ENCODE measurements at regions not wholly inside any gene's neighbourhood (a gene's known extent, or its start where the extent isn't known, plus 50 kb on each side); places are given as distances from the start of the nearest gene placed in this dataset.

- H3K27ac ChIP-seq (ENCODE audit: insufficient read depth, low read length) = no peak overlapping the region
- DNase-seq (ENCODE audit: low read depth in 2 of 2) = no peak
- H2AFZ ChIP-seq (ENCODE audit: low read length) = no peak overlapping the region
- H3K9me3 ChIP-seq (ENCODE audit: control insufficient read depth, insufficient read depth, low read depth, low read length) = no peaks in the 10 kb centered on the region
- TF ChIP-seq EZH2 (IDR thresholded peaks at IDR 0.05; ENCODE audit: low read length, missing control alignments) = no peak
- TF ChIP-seq, protein P1, sequence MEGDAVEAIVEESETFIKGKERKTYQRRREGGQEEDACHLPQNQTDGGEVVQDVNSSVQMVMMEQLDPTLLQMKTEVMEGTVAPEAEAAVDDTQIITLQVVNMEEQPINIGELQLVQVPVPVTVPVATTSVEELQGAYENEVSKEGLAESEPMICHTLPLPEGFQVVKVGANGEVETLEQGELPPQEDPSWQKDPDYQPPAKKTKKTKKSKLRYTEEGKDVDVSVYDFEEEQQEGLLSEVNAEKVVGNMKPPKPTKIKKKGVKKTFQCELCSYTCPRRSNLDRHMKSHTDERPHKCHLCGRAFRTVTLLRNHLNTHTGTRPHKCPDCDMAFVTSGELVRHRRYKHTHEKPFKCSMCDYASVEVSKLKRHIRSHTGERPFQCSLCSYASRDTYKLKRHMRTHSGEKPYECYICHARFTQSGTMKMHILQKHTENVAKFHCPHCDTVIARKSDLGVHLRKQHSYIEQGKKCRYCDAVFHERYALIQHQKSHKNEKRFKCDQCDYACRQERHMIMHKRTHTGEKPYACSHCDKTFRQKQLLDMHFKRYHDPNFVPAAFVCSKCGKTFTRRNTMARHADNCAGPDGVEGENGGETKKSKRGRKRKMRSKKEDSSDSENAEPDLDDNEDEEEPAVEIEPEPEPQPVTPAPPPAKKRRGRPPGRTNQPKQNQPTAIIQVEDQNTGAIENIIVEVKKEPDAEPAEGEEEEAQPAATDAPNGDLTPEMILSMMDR (conservative IDR thresholded peaks at IDR 0.05 in 1 of 2, IDR thresholded peaks at IDR 0.05 in 1 of 2; ENCODE audit: low read depth in 1 of 2, low read length in 2 of 2) = no peak
- no peaks in the 10 kb centered on the region for H3K79me2 ChIP-seq (ENCODE audit: control insufficient read depth, insufficient read depth, low read length)
- no peaks in the 10 kb centered on the region for H3K27me3 ChIP-seq (ENCODE audit: control insufficient read depth, insufficient read depth, low read length)
- no peaks in the 10 kb centered on the region for H3K4me1 ChIP-seq (ENCODE audit: control insufficient read depth, extremely low read depth, insufficient read depth, low read length)
- H4K20me1 ChIP-seq (ENCODE audit: control insufficient read depth, extremely low read depth, insufficient read depth, low read length) = no peaks in the 10 kb centered on the region
- H3K4me2 ChIP-seq (ENCODE audit: extremely low read depth, insufficient read depth, low read length) = no peak overlapping the region
- H3K9ac ChIP-seq (ENCODE audit: insufficient read depth, low read length) = no peak overlapping the region
- no peaks in the 10 kb centered on the region for H3K36me3 ChIP-seq (ENCODE audit: control insufficient read depth, insufficient read depth, low read length)
- H3K4me3 ChIP-seq (replicated peaks in 1 of 4; ENCODE audit: control extremely low read depth in 1 of 4, insufficient read depth in 1 of 4, low read depth in 3 of 4, low read length in 4 of 4) = no peak overlapping the region
These were observed 171.4 kb upstream of the SERPINE2 start for GRCh38 chr2:224210286-224211180.

DNA sequence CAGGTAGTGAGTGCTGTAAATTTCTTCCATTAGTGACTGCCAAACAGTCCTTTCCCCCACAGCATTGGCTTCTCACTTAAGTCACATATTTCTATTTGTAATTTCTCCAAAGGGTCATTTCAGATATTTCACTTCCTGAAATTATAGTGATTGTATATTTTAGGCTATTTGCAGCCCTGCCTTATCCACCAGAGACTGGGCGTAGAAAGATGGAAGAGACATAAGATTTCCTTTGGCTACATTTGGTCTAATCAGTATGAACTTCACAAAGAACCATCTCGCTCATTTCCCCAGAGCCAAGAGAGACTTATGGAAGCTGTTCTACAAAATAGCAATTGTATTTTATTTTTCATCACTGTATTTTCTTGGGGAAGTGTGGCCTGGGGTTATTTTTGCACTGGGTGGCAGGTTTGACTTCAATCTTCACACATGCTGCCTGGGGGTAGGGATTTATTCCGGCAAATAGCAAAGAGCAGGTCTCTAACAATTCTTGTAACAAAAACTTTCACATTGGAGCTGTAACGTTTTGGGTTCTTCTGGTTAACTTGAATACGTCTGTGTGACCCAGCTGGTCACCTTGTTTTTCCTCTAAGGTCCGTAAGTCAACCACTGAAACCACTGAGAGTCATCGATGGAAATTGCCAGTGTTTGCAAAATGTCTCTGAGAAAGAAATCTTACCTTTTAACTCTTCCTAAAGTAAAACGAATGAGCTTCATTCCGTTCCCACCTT lies 170.6 kb upstream of the SERPINE2 start:
- Histone ChIP-seq H3K4me3 (replicated peaks in 1 of 4; ENCODE audit: control extremely low read depth in 1 of 4, insufficient read depth in 1 of 4, low read depth in 3 of 4, low read length in 4 of 4) (no peak overlapping the region), H3K27ac (ENCODE audit: insufficient read depth, low read length) (no peak overlapping the region), H3K27me3 (ENCODE audit: control insufficient read depth, insufficient read depth, low read length) (no peaks in the 10 kb centered on the region), H2AFZ (ENCODE audit: low read length) (no peak overlapping the region), H4K20me1 (ENCODE audit: control insufficient read depth, extremely low read depth, insufficient read depth, low read length) (no peaks in the 10 kb centered on the region), H3K4me2 (ENCODE audit: extremely low read depth, insufficient read depth, low read length) (no peak overlapping the region), H3K36me3 (ENCODE audit: control insufficient read depth, insufficient read depth, low read length) (no peaks in the 10 kb centered on the region), H3K4me1 (ENCODE audit: control insufficient read depth, extremely low read depth, insufficient read depth, low read length) (no peaks in the 10 kb centered on the region), H3K9ac (ENCODE audit: insufficient read depth, low read length) (no peak overlapping the region), H3K79me2 (ENCODE audit: control insufficient read depth, insufficient read depth, low read length) (no peaks in the 10 kb centered on the region), H3K9me3 (ENCODE audit: control insufficient read depth, insufficient read depth, low read depth, low read length) (no peaks in the 10 kb centered on the region)
- TF ChIP-seq EZH2 (IDR thresholded peaks at IDR 0.05; ENCODE audit: low read length, missing control alignments) = no peak
- TF ChIP-seq, protein P1 (conservative IDR thresholded peaks at IDR 0.05 in 1 of 2, IDR thresholded peaks at IDR 0.05 in 1 of 2; ENCODE audit: low read depth in 1 of 2, low read length in 2 of 2) = no peak
- DNase-seq (ENCODE audit: low read depth in 2 of 2) = no peak

DNA sequence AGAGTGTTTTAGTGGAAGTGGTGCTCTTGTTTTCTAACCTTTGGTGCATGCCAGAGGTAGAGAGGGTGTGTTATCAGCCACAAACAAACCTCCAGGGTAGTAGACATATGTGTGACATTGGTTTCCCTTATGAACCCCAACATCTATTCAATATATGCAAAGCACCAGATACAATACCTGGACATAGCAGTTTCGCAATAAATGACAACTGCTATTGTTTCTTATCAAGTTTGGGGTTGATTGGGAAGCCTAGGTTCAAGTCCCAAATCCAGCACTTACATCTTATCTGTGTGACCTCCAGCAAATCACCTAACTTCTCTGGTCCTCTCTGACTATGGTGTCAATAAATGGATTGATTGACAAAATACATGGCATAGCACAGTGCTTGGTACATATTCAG lies 169.4 kb upstream of the SERPINE2 start:
- no peak overlapping the region for H2AFZ ChIP-seq (ENCODE audit: low read length)
- TF ChIP-seq, protein P1 (conservative IDR thresholded peaks at IDR 0.05 in 1 of 2, IDR thresholded peaks at IDR 0.05 in 1 of 2; ENCODE audit: low read depth in 1 of 2, low read length in 2 of 2) = no peak
- TF ChIP-seq EZH2 (IDR thresholded peaks at IDR 0.05; ENCODE audit: low read length, missing control alignments) = no peak
- H3K36me3 ChIP-seq (ENCODE audit: control insufficient read depth, insufficient read depth, low read length) = no peaks in the 10 kb centered on the region

More for the DNA sequence above, 169.4 kb upstream of the SERPINE2 start:
- Histone ChIP-seq H4K20me1 (ENCODE audit: control insufficient read depth, extremely low read depth, insufficient read depth, low read length) (no peaks in the 10 kb centered on the region), H3K4me1 (ENCODE audit: control insufficient read depth, extremely low read depth, insufficient read depth, low read length) (no peaks in the 10 kb centered on the region), H3K27ac (ENCODE audit: insufficient read depth, low read length) (no peak overlapping the region), H3K4me3 (replicated peaks in 1 of 4; ENCODE audit: control extremely low read depth in 1 of 4, insufficient read depth in 1 of 4, low read depth in 3 of 4, low read length in 4 of 4) (no peak overlapping the region), H3K9ac (ENCODE audit: insufficient read depth, low read length) (no peak overlapping the region), H3K9me3 (ENCODE audit: control insufficient read depth, insufficient read depth, low read depth, low read length) (no peaks in the 10 kb centered on the region), H3K4me2 (ENCODE audit: extremely low read depth, insufficient read depth, low read length) (no peak overlapping the region), H3K79me2 (ENCODE audit: control insufficient read depth, insufficient read depth, low read length) (no peaks in the 10 kb centered on the region), H3K27me3 (ENCODE audit: control insufficient read depth, insufficient read depth, low read length) (no peaks in the 10 kb centered on the region)
- DNase-seq (ENCODE audit: low read depth in 2 of 2) = no peak

All from fibroblast of lung (primary cell).